Trophoblast cell (in vitro differentiated cells and primary cell): ENCODE measurements at regions not wholly inside any gene's neighbourhood (a gene's known extent, or its start where the extent isn't known, plus 50 kb on each side); places are given as distances from the start of the nearest gene placed in this dataset.
"Not testable (repeated sequence)": the region's sequence is repeated elsewhere in the genome, so short reads cannot be mapped to it uniquely, and the experiment has no call there.

ENCODE experiments used
- DNase-seq, 2 donors: peaks; one replicate each; pipeline ENCODE4 v3.0.0-alpha.2; 2016
- H2AFZ ChIP-seq: 2 replicates; pipeline ENCODE4 v1.6.1; 2013; ENCODE audit warnings: low read length, moderate library complexity, mild to moderate bottlenecking; ENCODE audit not compliant: insufficient read depth, poor library complexity
- H2AK5ac ChIP-seq: 2 replicates; pipeline ENCODE4 v1.6.1; 2013; ENCODE audit warnings: mild to moderate bottlenecking, low read length
- H2BK120ac ChIP-seq: 2 replicates; pipeline ENCODE4 v1.6.1; 2013; ENCODE audit warnings: low read length, mild to moderate bottlenecking, moderate library complexity; ENCODE audit not compliant: insufficient read depth, poor library complexity
- H2BK12ac ChIP-seq: 2 replicates; pipeline ENCODE4 v1.6.1; 2013; ENCODE audit warnings: mild to moderate bottlenecking, low read length, moderate library complexity
- H2BK5ac ChIP-seq: 2 replicates; pipeline ENCODE4 v1.6.1; 2013; ENCODE audit warnings: low read length, low read depth, moderate library complexity, mild to moderate bottlenecking; ENCODE audit not compliant: poor library complexity
- H3K14ac ChIP-seq: 2 replicates; pipeline ENCODE4 v1.6.1; 2013; ENCODE audit warnings: mild to moderate bottlenecking, low read length
- H3K18ac ChIP-seq: 2 replicates; pipeline ENCODE4 v1.6.1; 2013; ENCODE audit warnings: mild to moderate bottlenecking, low read length
- H3K23ac ChIP-seq: 2 replicates; pipeline ENCODE4 v1.6.1; 2013; ENCODE audit warnings: low read length
- H3K27ac ChIP-seq: 2 replicates; pipeline ENCODE4 v1.5.1; 2013; ENCODE audit warnings: low read depth, mild to moderate bottlenecking, inconsistent platforms, low read length, moderate library complexity
- H3K27me3 ChIP-seq: 2 replicates; pipeline ENCODE4 v1.6.1; 2013; ENCODE audit warnings: inconsistent platforms, mild to moderate bottlenecking, low read length, moderate library complexity; ENCODE audit not compliant: insufficient read depth
- H3K36me3 ChIP-seq, 2 experiments: 1 replicate in 1 of 2; 2 replicates in 1 of 2; pipeline ENCODE4 v1.6.1; 2013; ENCODE audit warnings: low read length in 2 of 2, mild to moderate bottlenecking in 2 of 2, moderate library complexity in 1 of 2; ENCODE audit not compliant: insufficient read depth in 2 of 2, control insufficient read depth in 1 of 2
- H3K4ac ChIP-seq: 2 replicates; pipeline ENCODE4 v1.6.1; 2013; ENCODE audit warnings: low read depth, mild to moderate bottlenecking, low read length, moderate library complexity
- H3K4me1 ChIP-seq, 2 experiments: 1 replicate in 1 of 2; 2 replicates in 1 of 2; pipeline ENCODE4 v1.6.1; 2013; ENCODE audit warnings: low read length in 2 of 2, mild to moderate bottlenecking in 2 of 2, moderate library complexity in 1 of 2; ENCODE audit not compliant: insufficient read depth in 2 of 2, control insufficient read depth in 1 of 2
- H3K4me2 ChIP-seq: 2 replicates; pipeline ENCODE4 v1.6.1; 2013; ENCODE audit warnings: inconsistent platforms, mild to moderate bottlenecking, low read length, moderate library complexity
- H3K4me3 ChIP-seq: 2 replicates; pipeline ENCODE4 v1.5.1; 2013; ENCODE audit warnings: mild to moderate bottlenecking, low read depth, low read length, inconsistent platforms
- H3K79me1 ChIP-seq: one replicate; pipeline ENCODE4 v1.6.1; 2013; ENCODE audit warnings: low read length
- H3K79me2 ChIP-seq: 2 replicates; pipeline ENCODE4 v1.6.1; 2013; ENCODE audit warnings: low read length, mild to moderate bottlenecking; ENCODE audit not compliant: control insufficient read depth, insufficient read depth, poor library complexity
- H3K9ac ChIP-seq: 2 replicates; pipeline ENCODE4 v1.6.1; 2013; ENCODE audit warnings: mild to moderate bottlenecking, low read length
- H3K9me3 ChIP-seq: 2 replicates; pipeline ENCODE4 v1.6.1; 2013; ENCODE audit warnings: low read depth, mild to moderate bottlenecking, control low read depth, inconsistent platforms, low read length; ENCODE audit not compliant: insufficient read depth
- H4K12ac ChIP-seq: 2 replicates; pipeline ENCODE4 v1.6.1; 2013; ENCODE audit warnings: low read depth, mild to moderate bottlenecking, low read length, moderate library complexity
- H4K8ac ChIP-seq: 2 replicates; pipeline ENCODE4 v1.6.1; 2013; ENCODE audit warnings: low read depth, mild to moderate bottlenecking, low read length, moderate library complexity
- H4K91ac ChIP-seq: one replicate; pipeline ENCODE4 v1.6.1; 2013; ENCODE audit warnings: low read depth, mild to moderate bottlenecking, low read length, moderate library complexity
- WGBS: extraction: QIAGEN DNeasy Blood & Tissue Kit; methylation state at CpG from one replicate; pipeline ENCODE4 v1.1.7; 2013; ENCODE audit warnings: missing lambda C conversion rate; ENCODE audit not compliant: insufficient read length, insufficient coverage; ENCODE audit errors: extremely low coverage; 5-methylcytosine and 5-hydroxymethylcytosine counted together

GRCh38 chr6:1164600-1164999 lies 147.3 kb upstream of the FOXQ1 start:
- Histone ChIP-seq H4K91ac (no peak overlapping the region), H3K79me1 (no peaks in the 10 kb centered on the region), H3K4me2 (no peak overlapping the region), H2AK5ac (no peak overlapping the region), H3K18ac (no peak overlapping the region), H3K9me3 (peaks cover 2% of the 10 kb centered on the region), H3K27me3 (no peaks in the 10 kb centered on the region), H3K14ac (no peak overlapping the region), H3K27ac (no peak overlapping the region), H3K79me2 (no peaks in the 10 kb centered on the region), H2BK12ac (no peak overlapping the region), H3K9ac (no peak overlapping the region), H3K4me3 (no peak overlapping the region), H2BK5ac (no peak overlapping the region), H3K4ac (no peak overlapping the region), H2BK120ac (no peak overlapping the region), H3K23ac (no peak overlapping the region), H2AFZ (no peak overlapping the region), H4K12ac (no peak overlapping the region), H3K36me3 (no peaks in the 10 kb centered on the region), H3K4me1 (no peaks in the 10 kb centered on the region), H4K8ac (no peak overlapping the region)
- no peak for DNase-seq
- no CpG with 5 or more reads among the region's 5 CpGs for WGBS

GRCh38 chr6:1163501-1163900 lies 148.4 kb upstream of the FOXQ1 start:
- H3K36me3 ChIP-seq: no peaks in the 10 kb centered on the region
- H3K4ac ChIP-seq: no peak overlapping the region
- H3K14ac ChIP-seq: no peak overlapping the region
- H4K12ac ChIP-seq: no peak overlapping the region
- no peak overlapping the region for H3K9ac ChIP-seq
- H3K79me1 ChIP-seq: no peaks in the 10 kb centered on the region
- no peak overlapping the region for H2AK5ac ChIP-seq
- H2AFZ ChIP-seq: no peak overlapping the region
- H3K4me1 ChIP-seq: no peaks in the 10 kb centered on the region
- no peak overlapping the region for H3K4me3 ChIP-seq
- no peaks in the 10 kb centered on the region for H3K27me3 ChIP-seq
- no peak overlapping the region for H3K27ac ChIP-seq
- H3K4me2 ChIP-seq: no peak overlapping the region
- no peaks in the 10 kb centered on the region for H3K79me2 ChIP-seq
- no peak overlapping the region for H2BK5ac ChIP-seq
- H3K23ac ChIP-seq: no peak overlapping the region
- no peak overlapping the region for H2BK12ac ChIP-seq
- no CpG with 5 or more reads among the region's 5 CpGs for WGBS
- H4K8ac ChIP-seq: no peak overlapping the region
- no peak for DNase-seq
- no peak overlapping the region for H2BK120ac ChIP-seq
- H3K9me3 ChIP-seq: peaks cover 2% of the 10 kb centered on the region
- H4K91ac ChIP-seq: no peak overlapping the region
- no peak overlapping the region for H3K18ac ChIP-seq

- no CpG with 5 or more reads among the region's 8 CpGs for WGBS
Observed at GRCh38 chr6:1162367-1163275, 149.3 kb upstream of the FOXQ1 start.

GRCh38 chr6:1156411-1156810 lies 155.5 kb upstream of the FOXQ1 start:
- not testable (repeated sequence) for H4K12ac ChIP-seq, H3K4me3 ChIP-seq, H3K14ac ChIP-seq, H2AFZ ChIP-seq, H3K4me1 ChIP-seq, H3K9me3 ChIP-seq, H2BK5ac ChIP-seq, H4K8ac ChIP-seq, H2AK5ac ChIP-seq, H3K4ac ChIP-seq, H2BK12ac ChIP-seq, H3K27ac ChIP-seq, H3K23ac ChIP-seq, H2BK120ac ChIP-seq, H3K79me1 ChIP-seq, DNase-seq, H3K79me2 ChIP-seq, H3K9ac ChIP-seq, H3K4me2 ChIP-seq, H3K36me3 ChIP-seq, H3K27me3 ChIP-seq, H4K91ac ChIP-seq, H3K18ac ChIP-seq
- WGBS: no CpG with 5 or more reads among the region's 3 CpGs

More at GRCh38 chr6:1162367-1163275, 149.3 kb upstream of the FOXQ1 start:
- Histone ChIP-seq H3K4me2 (no peak overlapping the region), H3K23ac (no peak overlapping the region), H2AFZ (no peak overlapping the region), H3K27me3 (no peaks in the 10 kb centered on the region), H3K4me1 (no peaks in the 10 kb centered on the region), H3K9ac (no peak overlapping the region), H2BK5ac (no peak overlapping the region), H4K8ac (no peak overlapping the region), H3K79me2 (no peaks in the 10 kb centered on the region), H3K79me1 (no peaks in the 10 kb centered on the region), H2BK120ac (no peak overlapping the region), H3K36me3 (no peaks in the 10 kb centered on the region), H3K9me3 (peaks cover 2% of the 10 kb centered on the region), H3K4ac (no peak overlapping the region), H2AK5ac (no peak overlapping the region), H3K18ac (no peak overlapping the region), H4K12ac (no peak overlapping the region), H3K14ac (no peak overlapping the region), H3K4me3 (no peak overlapping the region), H3K27ac (no peak overlapping the region), H4K91ac (no peak overlapping the region), H2BK12ac (no peak overlapping the region)
- DNase-seq: peak; percentile 82 to 96
